ELF-1 (cell line): ENCODE measurements at regions not wholly inside any gene's neighbourhood (a gene's known extent, or its start where the extent isn't known, plus 50 kb on each side); places are given as distances from the start of the nearest gene placed in this dataset.

ENCODE experiments used
- DNase-seq: peaks from one replicate; pipeline ENCODE4 v3.0.0-alpha.2; 2016; ENCODE audit warnings: low read depth, low spot score

DNA sequence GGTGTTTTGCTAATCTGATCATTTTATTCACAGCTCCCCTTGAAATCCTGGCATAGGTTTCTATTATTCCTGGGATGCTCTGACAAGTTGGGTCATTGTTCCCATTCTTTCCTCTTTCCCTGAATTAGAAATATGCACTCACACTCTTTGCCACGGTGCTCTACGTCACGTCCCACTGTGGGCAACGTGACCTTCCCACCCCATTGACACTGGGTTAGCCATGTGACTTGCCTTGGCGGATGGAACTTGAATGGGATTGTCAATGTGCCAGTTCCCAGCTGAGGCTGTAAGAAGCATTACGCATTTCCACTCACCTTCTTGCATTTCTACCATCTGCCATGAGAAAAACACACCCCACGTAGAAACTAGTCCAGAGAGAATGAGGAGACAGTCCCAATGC is 492.4 kb downstream of the SHISA9 start:
- DNase-seq, result no peak

DNA sequence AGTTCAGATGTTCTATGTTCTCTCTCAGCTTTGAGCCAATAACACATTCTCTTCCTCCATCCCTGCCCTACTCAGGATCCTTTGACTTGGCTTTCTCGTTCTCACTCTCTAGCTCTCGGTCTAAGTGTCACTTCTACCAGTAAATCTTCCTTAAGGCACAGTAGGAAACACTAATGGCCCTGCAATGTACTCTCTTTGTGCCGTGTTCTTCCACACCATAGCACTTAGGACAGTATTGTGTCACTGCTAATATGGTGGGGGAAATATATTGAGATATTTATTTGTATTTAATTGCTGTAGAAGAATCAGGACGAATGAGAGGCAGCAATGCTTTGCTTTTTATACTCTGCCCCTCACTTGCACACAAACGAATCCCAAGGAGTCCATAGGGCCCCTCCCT is 493.1 kb downstream of the SHISA9 start:
- DNase-seq, result no peak

DNA sequence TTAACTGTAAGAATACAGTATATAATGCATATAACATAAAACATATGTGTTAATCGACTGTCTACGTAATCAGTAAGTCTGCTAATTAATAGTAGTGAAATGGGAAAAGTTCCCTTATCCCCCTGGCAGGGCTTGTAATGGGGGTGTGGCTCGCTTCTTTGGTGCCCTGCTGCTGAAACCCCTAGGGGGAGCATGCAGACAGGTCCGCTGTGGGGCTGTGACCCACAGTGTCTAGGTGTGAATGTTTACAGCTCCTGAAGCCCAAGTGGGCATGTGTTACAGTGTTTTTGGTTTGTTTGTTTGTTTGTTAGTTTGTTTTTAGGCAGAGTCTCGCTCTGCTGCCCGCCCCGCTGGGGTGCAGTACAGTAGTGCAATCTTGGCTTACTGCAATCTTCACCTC is 495.7 kb downstream of the SHISA9 start:
- DNase-seq, result no peak

DNA sequence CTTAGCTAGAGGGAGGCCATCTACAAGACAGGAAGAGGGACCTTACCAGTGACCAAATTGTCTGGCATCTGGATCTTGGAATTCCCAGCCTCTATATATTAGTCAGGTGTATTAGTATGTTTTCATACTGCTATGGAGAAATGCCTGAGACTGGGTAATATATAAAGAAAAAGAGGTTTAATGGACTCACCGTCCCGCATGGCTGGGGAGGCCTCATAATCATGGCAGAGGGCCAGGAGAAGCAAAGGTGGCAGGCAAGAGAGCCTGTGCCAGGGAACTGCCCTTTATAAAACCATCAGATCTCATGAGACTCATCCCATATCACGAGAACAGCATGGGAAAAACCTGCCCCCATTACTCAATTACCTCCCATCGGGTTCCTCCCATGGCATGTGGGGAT is 500.2 kb downstream of the SHISA9 start:
- no peak for DNase-seq

DNA sequence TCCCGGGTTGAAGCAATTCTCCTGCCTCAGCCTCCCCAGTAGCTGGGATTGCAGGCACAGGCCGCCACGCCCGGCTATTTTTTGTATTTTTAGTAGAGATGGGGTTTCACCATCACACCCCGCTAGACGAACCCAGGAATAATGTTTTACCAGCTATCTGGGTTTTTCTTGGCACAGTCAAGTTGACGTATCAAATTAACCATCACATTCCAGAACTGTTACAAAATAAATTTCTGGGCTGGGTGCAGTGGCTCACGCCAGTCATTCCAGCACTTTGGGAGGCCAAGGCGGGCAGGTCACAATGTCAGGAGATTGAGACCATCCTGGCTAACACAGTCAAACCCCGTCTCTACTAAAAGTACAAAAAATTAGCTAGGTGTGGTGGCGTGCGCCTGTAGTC is 501.2 kb downstream of the SHISA9 start:
- no peak for DNase-seq

DNA sequence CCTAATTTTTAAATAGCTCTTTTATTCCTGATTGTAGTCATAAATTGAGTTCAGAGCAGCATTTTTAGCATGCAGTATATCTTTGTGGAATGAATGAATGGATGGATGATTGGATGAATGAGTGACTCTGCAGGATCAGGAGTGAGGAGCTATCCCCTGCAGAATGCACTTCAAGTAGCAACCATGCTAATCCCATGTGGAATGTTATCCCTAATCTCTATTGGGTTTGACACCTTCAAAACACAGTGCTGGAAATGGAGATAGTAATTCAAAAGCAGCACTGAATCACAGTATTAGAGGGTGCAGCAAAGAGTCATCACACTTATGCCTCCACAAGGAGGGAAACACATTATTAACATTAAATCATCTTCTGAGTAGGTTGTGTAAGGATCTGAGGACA is 501.9 kb downstream of the SHISA9 start:
- no peak for DNase-seq

DNA sequence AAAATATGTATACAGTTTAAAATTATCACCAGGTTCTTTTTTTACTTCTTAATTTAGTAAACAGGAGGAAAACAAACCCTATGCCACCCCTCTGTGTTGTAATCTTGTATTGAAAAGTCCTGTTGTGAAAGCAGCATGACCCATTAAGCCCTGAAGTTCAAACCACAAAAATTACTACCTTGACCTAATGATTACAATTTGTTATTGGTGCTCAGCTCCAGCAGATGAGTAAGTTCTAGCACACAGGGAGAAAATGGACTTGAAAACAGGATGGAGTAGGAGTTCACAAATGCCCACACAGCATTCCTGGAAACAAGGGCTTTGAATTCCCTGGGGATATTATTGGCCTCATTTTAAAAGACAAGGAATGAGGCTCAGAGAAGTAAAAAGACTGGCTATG is 505.8 kb upstream of the ERCC4 start:
- DNase-seq, result no peak

DNA sequence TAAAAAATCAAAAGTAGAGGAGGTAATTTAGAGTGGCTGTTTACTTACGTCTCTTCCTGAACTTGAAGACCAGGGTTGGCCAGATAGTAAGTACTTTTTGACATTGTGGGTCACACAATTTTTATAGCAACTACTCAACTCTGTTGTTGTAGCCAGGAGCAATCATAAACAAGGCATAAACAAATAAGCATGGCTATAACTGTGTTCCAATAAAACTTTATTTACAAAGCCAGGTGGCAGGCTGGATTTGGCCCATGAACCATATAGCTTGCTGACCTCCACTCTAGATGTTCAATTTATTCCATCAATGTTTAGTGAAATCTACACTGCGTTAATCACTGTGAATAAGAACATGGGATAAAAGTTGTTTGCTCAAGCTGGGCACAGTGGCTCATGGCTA is 500.4 kb upstream of the ERCC4 start:
- no peak for DNase-seq

DNA sequence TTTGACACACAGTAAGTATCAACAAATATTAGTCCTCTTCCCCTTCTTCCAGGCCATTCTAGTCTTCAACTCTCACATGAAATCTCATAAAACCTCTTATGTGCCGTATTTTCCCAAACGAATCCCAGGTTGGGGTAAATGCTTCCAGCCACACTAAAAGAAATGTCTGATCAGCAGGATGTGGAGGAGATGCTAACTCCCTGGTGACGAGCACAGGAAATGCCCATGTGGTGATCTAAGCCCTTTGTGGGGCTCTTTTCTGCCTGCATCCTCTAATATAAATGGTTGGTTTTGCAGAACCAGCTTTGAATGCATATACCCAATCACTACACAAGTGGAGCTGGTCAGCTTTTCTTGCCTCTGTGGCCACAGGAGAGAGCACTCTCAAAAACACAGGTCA is 498.2 kb upstream of the ERCC4 start:
- DNase-seq, result no peak

DNA sequence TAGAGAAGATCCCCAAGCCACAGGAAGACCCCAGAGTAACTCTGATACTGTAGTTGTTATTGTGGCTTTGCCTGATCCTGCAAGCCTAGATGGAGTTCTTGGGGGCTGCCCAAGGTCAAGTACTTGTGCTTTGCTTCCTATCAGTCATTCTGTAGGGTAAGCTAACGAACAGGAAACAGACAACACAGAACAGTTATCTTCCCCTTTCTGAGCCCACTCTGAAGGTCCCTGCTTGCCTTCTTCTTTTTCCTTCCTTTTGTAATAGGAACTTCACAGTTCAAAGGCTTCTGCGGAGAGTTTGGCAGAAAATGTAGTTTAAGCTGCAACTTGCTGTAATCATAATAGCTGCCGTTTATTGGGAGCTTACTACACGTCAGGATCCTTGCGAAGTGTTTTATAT is 494.1 kb upstream of the ERCC4 start:
- DNase-seq, result no peak

DNA sequence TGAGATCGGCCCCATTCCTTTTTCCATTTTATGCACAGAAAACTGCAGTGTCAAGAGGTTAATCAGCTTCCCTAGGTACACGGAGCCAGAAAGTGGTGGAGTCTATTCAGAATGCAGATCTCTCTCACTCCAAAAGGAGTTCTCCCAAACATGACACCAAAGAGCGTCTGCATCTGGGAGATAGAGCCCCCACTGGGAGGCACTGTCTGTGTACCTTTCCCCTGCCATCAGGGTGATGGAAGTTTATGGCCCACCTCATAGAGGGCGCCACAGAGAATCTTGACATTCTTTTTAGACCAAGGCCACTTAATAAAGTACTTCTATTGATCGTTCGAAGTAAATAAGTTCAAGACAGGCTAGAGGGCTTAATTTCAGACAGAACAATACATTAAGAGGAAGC is 493.7 kb upstream of the ERCC4 start:
- peak; percentile 79 for DNase-seq

DNA sequence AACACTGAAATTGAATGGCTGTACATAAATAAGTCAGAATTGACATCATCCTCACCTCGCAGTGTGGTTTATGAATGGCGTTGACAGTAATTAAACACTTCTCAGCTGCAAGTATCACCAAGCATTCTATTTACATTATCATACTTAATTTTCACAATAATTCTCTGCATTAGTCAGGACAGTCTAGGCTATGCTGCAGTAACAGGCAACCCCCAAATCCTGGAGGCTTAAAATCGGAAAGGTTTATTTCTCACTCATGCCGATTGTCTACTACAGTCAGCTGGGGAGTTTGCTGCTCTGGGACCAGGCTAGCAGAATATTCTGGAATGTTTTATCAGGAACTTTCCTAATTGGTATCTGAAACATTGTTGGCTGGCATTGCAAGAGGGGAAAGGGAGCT is 493.2 kb upstream of the ERCC4 start:
- no peak for DNase-seq

DNA sequence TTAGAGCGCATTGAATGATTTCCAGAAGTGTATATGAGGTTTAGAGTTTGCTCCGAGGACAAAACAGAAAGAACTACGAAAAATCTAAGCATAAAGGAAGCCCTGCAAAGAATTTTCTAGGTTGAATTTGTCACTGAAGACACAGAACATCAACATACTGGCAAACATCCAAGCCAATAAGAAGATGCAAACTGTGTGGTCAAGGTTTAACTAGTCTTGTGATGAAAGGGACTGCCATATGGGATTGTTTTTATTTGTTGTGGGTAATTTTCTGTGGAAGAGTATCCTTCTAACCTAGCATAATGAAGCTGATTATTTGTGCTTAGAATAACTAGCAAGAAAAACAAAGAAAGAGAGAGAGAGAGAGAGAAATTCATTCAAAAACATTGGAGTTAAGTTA is 492.0 kb upstream of the ERCC4 start:
- no peak for DNase-seq

DNA sequence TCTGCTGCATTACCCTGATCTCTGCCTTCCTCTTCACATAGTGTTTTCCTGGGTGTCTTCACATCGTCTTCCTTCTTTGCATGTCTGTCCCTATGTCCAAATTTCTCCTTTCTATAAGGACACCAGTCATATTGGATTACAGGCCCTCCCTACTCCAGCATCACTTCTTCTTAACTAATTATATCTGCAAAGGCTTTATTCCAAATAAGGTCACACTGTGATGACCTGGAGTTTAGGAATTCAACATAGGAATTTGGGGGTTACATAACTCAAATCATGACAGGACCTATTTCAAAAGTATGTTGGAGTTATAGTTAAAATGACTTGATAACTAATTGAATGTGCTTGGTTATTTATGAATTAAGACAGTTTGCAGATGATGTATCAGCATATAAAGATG is 490.5 kb upstream of the ERCC4 start:
- no peak for DNase-seq

DNA sequence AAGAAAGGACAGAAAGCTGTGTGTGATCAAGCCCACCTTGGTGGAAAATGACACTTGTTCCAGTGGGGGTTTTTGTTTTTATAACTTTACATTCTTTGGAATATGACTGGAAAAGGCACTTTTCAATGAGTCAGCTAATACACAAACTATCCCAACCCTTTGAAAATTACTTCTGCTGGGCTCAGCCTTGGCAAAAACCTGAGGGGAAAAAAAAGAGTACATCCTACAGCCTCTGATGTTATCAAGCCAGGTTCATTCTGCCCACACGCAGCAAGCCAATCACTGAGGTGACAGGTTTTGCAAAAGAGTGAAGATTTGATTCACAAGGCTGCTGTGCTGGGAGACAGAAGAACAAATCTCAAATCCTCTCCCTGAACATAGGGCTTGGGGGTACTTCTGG is 484.5 kb upstream of the ERCC4 start:
- no peak for DNase-seq

DNA sequence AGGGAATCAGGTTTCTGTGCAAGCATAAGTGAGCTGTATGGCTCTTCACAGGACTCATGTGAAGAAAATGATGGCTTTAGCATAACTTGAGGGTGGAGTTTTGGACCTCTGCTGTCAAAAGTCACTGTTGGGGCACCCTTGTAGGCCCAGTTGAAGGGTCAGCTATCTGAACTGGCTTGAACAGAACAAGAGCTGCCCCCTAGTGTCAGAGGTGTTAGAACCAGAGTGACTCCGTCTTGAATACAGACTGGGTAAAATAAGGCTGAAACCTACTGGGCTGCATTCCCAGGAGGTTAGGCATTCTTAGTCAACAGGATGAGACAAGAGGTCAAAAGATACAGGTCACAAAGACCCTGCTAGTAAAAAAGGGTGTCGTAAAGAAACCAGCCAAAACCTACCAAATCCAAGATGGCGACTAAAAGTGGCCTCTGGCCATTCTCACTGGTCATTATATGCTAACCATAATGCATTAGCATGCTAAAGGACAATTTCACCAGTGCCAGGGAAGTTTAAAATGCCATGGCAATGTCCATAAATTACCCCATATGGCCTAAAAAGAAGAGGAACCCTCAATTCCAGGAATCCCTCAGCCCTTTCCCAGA is 484.0 kb upstream of the ERCC4 start:
- DNase-seq, result peak; percentile 41

DNA sequence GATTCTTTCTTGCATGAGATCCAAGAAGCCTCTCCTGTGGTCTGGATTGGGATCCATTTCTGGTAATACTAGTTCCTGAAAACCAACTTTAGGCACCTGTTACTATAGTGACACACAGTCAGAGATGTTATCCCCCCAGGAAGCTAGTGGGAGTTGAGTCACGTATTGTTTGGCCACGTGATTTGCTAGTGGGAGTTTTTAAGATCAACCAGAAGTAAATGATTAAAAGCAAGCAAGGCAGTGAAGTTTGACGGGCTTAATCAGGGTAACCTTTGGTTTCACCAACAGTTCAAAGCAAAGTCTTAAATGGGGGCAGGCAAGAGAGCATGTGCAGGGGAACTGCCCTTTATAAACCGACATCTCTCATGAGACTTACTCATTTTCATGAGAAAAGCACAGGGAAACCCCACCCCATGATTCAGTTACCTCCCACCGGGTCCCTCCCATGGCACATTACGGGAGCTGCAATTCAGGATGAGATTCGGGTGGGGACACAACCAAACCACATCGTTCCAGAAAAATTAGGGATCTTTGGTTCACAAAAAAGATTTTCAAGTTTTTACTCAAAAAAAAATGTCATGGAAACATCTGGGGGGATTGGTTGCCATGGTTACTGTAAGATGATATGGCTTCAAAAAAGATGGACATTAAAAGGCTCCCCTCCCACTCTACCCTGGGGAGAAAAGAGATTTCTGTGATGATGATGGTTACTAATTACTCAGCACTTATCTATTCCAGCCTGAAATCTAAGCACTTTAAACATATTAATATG is 483.1 kb upstream of the ERCC4 start:
- DNase-seq, result no peak

DNA sequence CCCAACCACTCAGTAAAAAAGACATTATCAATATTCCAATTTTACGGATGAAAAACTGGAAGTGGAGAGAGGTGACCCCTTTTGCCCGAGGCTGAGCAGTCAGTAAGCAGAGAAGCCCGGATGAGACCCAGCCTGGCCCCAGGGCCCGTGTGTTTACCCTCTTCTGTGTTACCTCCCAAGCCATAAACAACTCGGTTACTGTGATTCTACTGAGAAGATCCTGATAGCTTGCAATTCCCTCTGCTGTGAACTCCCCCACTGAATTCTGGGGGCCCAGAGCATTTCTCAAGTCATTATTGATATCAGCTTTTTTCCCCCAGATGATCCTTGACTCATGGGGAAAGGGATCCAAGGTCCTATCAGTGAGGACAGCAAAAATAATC is 482.6 kb upstream of the ERCC4 start:
- DNase-seq, result peak; percentile 26

DNA sequence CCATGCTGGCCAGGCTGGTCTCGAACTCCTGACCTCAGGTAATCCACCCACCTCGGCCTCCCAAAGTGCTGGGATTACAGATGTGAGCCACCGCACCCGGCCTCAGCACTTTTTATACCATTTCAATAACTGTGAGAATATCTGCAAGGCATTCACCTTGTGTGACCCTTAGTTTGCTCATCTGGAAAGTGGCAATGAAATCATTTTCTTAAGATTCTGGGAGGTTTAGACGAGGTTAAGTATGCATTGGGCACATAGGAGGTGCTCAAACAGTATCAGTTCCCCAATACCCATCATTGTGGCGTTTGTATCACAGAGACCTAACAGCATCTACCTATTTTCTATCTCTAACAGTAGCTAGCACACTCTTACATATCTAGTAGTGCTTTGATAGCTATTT is 481.9 kb upstream of the ERCC4 start:
- DNase-seq, result no peak

DNA sequence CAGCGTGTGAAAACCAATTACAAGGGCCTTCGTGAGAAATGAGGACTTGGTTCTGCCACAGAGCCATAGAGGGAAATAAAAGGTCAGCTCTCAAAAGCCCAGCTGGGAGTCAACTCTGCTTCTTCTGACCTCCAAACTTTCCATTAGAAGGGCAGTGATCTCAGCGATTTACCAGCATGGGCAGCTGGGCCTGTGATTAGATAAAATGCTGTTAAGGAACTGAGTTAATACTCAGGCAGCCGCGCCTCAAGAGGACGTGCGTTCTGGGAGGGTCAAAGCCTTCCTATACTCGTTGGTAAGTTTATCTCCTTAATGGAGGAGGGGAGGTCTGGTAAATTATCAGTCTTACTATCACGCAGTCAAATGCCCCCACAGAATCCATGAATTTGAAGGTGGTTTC is 480.2 kb upstream of the ERCC4 start:
- peak; percentile 19 for DNase-seq

DNA sequence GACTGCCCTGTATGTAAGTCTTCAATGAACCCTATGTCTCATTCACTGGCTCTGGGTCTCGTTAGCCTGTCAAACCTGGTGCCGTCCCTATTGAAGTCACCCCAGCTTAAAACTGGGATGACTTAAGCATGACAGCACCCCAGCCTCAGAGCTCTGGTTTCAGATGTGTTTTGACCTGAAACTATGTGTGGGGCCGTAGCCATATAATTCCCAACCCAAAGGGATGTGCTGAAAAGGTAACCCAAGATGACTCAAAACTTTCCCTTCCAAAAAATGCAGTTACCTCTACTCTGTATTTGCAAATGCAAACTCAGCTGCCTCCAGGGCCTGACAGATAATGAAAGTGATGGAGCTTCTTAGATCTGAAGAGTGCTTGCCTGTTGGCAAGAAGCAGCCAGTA is 478.3 kb upstream of the ERCC4 start:
- peak; percentile 44 for DNase-seq

DNA sequence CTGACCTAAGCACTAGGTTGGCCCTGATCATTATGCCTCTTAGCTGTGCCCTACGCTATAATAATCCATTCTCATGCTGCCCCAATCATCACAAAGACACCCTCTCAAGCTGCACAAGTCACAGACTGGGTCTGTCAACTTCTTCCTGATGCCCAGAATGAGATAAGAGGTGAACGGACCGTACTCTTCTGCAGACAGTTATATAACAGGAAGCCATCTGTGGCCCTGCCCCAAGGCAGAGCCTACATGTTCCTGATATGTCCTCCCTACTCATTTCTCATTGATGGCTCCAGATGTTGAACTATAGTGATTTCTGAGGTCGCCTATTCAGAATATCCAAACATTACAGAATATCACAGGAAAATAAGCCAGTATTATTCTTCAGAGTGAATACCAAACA is 471.6 kb upstream of the ERCC4 start:
- DNase-seq, result no peak

DNA sequence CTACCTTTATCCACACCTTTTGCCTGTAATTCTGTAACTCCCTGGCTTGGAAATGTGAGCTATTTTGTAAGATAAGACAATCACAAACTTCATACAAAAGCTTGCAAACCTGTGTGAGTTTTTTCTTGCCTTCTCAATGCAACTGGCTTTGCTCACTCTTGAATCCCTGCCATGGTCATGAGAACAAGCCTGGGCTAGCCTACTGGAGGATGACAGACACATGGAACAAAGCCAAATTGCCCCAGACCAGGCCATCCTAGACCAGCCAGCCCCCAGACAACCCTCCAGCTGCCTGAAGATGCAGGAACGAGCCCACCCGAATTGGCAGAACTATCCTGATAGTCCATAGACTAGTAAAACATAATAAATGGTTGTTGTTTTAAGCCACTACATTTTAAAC is 466.6 kb upstream of the ERCC4 start:
- no peak for DNase-seq
